ENCODE measurements at regions not wholly inside any gene's neighbourhood (a gene's known extent, or its start where the extent isn't known, plus 50 kb on each side); places are given as distances from the start of the nearest gene placed in this dataset.

DNA sequence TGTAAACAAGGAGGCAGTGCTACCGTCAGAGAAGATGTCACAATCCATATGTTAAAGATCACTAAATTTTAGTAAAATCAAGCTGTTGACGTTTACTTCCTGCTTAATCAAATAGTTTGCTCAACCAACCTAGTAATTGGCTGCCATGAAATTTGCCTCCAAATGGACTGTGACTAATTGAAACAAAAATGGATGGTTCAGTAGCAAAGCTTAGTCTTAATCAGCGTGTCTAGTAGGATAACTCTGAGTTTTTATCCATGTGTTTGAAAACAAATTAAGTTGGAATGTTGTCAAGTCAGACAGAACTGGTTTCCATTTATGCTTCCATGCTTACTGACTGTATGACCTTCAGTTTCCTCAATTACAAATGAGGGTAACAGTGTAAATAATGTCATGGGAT, 1456.7 kb upstream of the CELF2 start:
- TF ChIP-seq, protein P1, sequence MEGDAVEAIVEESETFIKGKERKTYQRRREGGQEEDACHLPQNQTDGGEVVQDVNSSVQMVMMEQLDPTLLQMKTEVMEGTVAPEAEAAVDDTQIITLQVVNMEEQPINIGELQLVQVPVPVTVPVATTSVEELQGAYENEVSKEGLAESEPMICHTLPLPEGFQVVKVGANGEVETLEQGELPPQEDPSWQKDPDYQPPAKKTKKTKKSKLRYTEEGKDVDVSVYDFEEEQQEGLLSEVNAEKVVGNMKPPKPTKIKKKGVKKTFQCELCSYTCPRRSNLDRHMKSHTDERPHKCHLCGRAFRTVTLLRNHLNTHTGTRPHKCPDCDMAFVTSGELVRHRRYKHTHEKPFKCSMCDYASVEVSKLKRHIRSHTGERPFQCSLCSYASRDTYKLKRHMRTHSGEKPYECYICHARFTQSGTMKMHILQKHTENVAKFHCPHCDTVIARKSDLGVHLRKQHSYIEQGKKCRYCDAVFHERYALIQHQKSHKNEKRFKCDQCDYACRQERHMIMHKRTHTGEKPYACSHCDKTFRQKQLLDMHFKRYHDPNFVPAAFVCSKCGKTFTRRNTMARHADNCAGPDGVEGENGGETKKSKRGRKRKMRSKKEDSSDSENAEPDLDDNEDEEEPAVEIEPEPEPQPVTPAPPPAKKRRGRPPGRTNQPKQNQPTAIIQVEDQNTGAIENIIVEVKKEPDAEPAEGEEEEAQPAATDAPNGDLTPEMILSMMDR (IDR thresholded peaks at IDR 0.05 in 2 of 3, conservative IDR thresholded peaks at IDR 0.05 in 1 of 3; ENCODE audit: borderline replicate concordance in 1 of 3, insufficient read depth in 1 of 3, low read depth in 2 of 3, low read length in 2 of 3) = no peak
- TF ChIP-seq EZH2 (IDR thresholded peaks at IDR 0.05) (no peak), EZH2phosphoT487 (IDR thresholded peaks at IDR 0.05; ENCODE audit: borderline replicate concordance) (no peak)

Data from HCT116 (cell line).